NCI-H1105 (cell line): ENCODE measurements at regions not wholly inside any gene's neighbourhood (a gene's known extent, or its start where the extent isn't known, plus 50 kb on each side); places are given as distances from the start of the nearest gene placed in this dataset.

Experiments
- DNase-seq: peaks from one replicate; lab custom pipeline; 2025; lab: John Stamatoyannopoulos, UW

GRCh38 chr5:3736466-3736865 lies 140.8 kb downstream of the IRX1 start:
- no peak for DNase-seq

- DNase-seq: no peak
These were observed 141.3 kb downstream of the IRX1 start for GRCh38 chr5:3736926-3737325.

GRCh38 chr5:3738919-3739318 lies 143.3 kb downstream of the IRX1 start:
- DNase-seq: no peak

- DNase-seq: no peak
These were observed 145.1 kb downstream of the IRX1 start for GRCh38 chr5:3740546-3741373.

DNA sequence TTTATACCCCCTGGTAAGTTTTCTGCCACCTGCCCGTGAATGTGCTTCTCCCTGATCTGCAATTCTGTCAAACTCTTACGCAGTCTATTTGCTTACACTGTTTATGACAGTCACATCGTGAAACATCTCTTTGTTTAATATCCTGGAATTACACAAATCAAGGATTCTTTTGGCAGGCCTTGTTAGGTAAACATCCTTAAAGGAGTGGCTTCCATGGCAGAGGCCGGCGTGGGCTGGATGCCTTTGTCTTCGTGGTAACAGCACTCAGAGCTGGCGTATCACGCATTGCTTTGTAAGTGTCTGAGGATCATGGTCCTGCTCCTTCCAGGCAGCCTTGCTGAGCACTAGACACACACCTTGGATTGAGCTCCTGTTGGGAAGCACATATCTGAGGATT lies 145.7 kb downstream of the IRX1 start:
- no peak for DNase-seq

DNA sequence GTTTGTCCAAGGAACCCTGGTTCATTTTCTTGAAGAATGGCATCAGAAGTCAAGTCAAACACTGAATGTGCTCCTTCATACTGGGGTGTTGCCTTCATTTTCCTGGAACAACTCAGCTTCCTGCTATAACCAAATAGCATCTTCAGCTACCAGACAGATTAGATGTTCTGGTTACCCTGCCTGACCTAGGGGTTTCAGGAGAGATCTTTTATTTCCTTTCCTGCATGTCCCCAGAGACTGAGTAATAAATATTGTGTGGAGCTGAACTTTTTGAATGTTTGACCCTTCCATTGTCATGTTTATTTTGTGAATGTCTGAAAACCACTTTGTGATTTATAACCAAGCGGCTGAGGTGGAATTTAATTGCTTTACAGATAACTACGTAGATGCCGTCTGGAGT lies 147.1 kb downstream of the IRX1 start:
- DNase-seq: no peak

DNA sequence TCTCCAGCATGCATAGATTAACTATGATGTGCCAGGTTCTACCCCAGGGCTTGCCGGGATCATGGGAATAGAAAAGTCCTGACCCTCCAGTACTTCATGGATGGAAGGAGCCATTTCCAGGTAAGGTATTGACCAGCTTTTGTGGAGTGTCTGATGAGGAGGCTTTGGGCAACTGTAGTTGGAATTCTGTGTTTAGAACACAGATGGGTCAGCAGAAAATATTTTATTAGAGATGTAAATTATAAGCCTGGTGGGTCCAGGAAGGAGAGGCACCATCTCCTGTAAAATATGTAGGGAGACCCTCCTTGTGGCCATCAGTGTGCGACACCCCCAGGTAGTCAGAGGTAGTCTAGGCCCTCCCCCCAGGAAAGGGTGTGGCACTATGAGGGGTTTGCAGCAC lies 156.2 kb downstream of the IRX1 start:
- DNase-seq: no peak

DNA sequence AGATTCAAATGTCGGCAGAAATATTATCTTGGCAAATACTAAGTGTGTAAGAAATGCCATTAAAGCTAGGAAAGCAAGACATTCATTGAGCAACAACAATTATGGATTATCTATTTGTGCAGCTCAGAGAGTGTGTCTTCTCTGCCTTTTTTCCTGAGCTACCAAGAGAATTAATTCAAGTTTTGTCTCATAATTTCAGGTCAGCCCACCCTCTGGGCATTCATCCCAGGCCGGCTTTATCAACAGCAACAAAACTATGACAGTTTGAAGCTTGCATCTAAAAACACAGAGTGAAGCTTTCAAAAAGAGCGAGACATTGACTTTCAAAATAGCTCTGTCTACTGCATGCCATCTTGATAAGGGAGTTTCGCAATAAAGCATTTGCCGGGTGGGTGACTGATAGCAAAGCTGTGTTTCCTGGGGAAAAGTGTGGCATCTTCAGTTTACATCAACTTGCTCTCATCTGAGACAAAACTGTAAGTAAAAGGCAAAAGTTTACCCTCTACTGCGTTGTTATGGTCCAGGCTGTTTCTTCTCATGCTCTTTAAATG lies 182.4 kb downstream of the IRX1 start:
- no peak for DNase-seq

GRCh38 chr5:3778945-3779344 lies 183.3 kb downstream of the IRX1 start:
- DNase-seq: no peak

GRCh38 chr5:3780278-3780677 lies 184.6 kb downstream of the IRX1 start:
- no peak for DNase-seq

DNA sequence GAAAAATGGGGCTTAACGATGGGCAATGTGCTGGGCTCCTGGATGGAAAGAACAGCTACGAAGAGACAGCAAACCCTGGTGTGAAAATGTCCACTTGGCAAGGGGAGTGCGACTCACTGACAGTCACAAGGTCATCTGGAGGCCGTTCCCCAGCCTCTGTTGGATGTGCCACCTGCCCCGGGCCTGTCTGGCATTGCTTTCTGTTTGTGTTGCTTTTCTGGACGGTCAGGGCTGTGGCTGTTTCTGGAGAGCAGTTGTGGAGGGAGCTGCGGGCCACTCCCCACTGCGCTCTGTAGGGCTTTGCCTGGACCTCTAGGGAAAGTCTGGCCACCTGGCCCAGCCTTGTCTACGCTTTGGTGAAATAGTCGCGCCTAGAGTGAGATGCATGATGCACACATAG lies 185.3 kb downstream of the IRX1 start:
- DNase-seq: no peak

GRCh38 chr5:3784854-3785253 lies 189.2 kb downstream of the IRX1 start:
- no peak for DNase-seq

DNA sequence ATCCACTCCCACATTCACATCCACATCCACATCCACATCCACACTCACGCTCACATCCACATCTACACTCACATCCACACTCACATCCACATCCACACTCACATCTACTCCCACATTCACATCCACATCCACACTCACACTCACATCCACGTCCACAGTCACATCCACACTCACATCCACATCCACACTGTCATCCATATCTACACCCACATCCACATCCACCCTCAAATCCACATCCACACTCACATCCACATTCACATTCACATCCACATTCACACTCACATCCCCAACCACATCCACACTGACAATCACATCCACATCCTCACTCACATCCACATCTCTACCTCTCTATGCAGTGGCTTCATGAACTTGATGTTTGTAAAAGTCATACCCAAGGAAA lies 190.5 kb downstream of the IRX1 start:
- DNase-seq: no peak

DNA sequence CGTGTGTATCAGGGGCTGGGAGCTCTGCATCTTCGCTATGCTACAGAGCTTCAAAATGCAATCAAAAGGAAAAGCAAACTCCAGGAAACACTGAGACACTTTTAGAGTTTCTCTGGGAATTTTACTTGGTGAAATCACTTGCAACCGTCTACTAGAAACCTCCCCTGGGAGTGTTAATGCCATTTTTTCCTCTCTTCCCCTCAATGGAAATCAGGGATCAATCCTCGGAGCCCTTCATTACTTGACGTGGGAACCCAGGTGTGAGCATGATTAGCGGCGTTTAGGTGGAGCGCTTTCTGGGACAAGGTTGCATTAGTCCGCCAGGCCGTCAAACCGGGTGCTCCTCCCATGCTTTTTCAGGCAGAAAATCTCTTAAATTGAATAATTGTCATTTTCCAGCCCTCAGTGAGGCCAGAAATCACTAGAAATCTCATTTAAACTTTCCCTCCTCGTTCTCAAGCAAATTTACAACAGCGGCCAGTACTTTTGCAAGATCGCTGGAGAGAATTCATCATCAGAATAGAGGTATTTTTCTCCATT lies 191.3 kb downstream of the IRX1 start:
- DNase-seq: no peak

GRCh38 chr5:3787604-3788003 lies 192.0 kb downstream of the IRX1 start:
- no peak for DNase-seq

GRCh38 chr5:3789519-3790193 lies 194.0 kb downstream of the IRX1 start:
- no peak for DNase-seq

- DNase-seq: no peak
These were observed 197.5 kb downstream of the IRX1 start for GRCh38 chr5:3793162-3793561.

- DNase-seq: no peak
These were observed 199.0 kb downstream of the IRX1 start for GRCh38 chr5:3794611-3795010.

- DNase-seq: no peak
These were observed 201.1 kb downstream of the IRX1 start for GRCh38 chr5:3796736-3797135.

DNA sequence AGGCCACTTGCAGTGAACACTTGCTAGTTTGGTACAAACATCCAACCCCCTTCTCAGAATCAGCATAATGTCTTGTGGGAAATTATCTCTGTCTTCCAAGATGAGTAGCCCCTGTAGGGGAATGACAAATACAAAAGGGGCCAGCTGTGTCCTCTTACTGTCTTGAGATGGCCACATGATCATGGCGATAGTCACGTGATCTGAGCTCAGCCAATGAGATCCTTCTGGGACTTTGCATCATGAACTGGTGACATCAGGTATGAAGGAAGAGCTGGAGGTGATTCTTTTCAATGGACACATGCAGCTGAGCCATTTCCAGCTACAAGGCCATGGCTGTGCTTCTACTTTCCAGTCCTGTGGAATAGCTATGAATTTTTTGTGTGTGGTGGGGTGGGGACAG lies 206.3 kb downstream of the IRX1 start:
- no peak for DNase-seq

GRCh38 chr5:3809455-3809854 lies 213.8 kb downstream of the IRX1 start:
- no peak for DNase-seq

GRCh38 chr5:3811116-3811515 lies 215.5 kb downstream of the IRX1 start:
- no peak for DNase-seq

GRCh38 chr5:3818624-3819023 lies 223.0 kb downstream of the IRX1 start:
- no peak for DNase-seq
